HFFc6 (cell line): ENCODE measurements at regions not wholly inside any gene's neighbourhood (a gene's known extent, or its start where the extent isn't known, plus 50 kb on each side); places are given as distances from the start of the nearest gene placed in this dataset.

ENCODE experiments used
- DNase-seq: peaks from one replicate; pipeline ENCODE4 v3.0.0-alpha.2; 2018
- H3K27ac Mint-ChIP-seq: 2 replicates; pipeline ENCODE4 v1.8.0; 2020; ENCODE audit warnings: mild to moderate bottlenecking, mixed read lengths
- H3K27me3 Mint-ChIP-seq: 2 replicates; pipeline ENCODE4 v1.8.0; 2021; ENCODE audit warnings: mild to moderate bottlenecking, moderate library complexity, mixed read lengths; ENCODE audit not compliant: insufficient read depth
- H3K36me3 Mint-ChIP-seq: 2 replicates; pipeline ENCODE4 v1.8.0; 2021; ENCODE audit warnings: low read depth, mixed read lengths
- H3K4me1 Mint-ChIP-seq: 2 replicates; pipeline ENCODE4 v1.8.0; 2020; ENCODE audit warnings: low read depth, mixed read lengths
- H3K4me3 Mint-ChIP-seq: 2 replicates; pipeline ENCODE4 v1.8.0; 2020; ENCODE audit warnings: mild to moderate bottlenecking, moderate library complexity, mixed read lengths
- H3K9me3 Mint-ChIP-seq: 2 replicates; pipeline ENCODE4 v1.8.0; 2020; ENCODE audit warnings: mild to moderate bottlenecking, mixed read lengths
- TF ChIP-seq, protein P1 (sequence below): fragments of 200-600 bp; sonication (generic); IDR thresholded peaks from 2 replicates; pipeline ENCODE4 v1.5.0; 2021; ENCODE audit warnings: antibody characterized with exemption, mild to moderate bottlenecking

DNA sequence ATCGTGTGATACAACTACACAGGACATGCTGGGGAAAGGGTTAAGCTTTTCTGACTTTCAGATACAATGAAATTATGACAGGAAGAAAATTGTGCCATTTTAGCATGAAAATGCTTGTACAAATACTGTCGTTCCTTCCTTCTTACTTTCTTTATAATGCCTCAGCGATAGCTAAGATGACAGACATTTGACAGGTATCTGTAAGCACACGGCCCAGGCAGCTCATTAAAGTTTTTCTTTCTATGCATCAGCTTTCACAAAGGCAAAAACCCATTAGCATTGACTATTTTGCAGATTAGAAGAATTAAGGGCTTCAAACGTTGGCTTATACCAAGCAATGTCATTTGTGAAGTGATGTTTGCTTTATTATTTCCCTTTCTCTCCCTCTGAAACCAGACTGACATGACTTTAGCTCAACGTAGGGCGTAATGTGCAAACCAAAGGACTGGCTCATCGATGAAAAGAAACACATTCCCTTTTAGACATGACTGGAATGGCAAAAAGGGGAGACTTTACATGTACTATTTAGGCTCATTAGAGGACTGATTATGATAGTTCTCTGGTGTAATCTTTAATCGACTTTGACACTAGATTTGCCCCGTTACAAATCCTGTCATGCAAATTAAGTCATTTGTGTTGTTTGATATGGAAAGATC, 258.4 kb upstream of the SP8 start:
- H3K4me1 Mint-ChIP-seq, result no peaks in the 10 kb centered on the region
- H3K27me3 Mint-ChIP-seq, result peaks cover 2% of the 10 kb centered on the region; the same call in 1 of the 2 replicates
- H3K9me3 Mint-ChIP-seq, result peaks cover 37% of the 10 kb centered on the region

DNA sequence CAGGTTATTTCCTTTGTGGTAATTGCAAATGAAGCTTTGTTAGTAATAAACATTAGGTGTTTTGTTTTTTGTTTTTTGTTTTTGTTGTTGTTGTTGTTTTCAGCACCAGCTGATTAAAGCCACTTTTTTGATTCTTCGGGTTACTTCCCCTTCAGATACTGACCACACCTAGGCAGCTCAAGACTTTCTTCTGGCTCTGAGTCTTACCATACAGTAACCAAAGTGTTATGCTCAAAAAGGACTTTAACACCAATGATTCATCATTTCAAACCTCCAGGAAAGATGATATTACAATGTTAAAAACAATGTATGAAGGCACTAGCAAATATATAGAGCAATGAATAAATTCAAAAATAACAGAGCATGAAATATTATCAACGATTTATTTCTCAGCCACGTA, 265.2 kb upstream of the SP8 start:
- Mint-ChIP-seq H3K4me3 (no peak overlapping the region), H3K27ac (no peak overlapping the region), H3K9me3 (peaks cover 29% of the 10 kb centered on the region), H3K36me3 (no peaks in the 10 kb centered on the region; the same call in 1 of the 2 replicates), H3K4me1 (no peaks in the 10 kb centered on the region), H3K27me3 (peaks cover 2% of the 10 kb centered on the region; the same call in 1 of the 2 replicates)
- TF ChIP-seq, protein P1, sequence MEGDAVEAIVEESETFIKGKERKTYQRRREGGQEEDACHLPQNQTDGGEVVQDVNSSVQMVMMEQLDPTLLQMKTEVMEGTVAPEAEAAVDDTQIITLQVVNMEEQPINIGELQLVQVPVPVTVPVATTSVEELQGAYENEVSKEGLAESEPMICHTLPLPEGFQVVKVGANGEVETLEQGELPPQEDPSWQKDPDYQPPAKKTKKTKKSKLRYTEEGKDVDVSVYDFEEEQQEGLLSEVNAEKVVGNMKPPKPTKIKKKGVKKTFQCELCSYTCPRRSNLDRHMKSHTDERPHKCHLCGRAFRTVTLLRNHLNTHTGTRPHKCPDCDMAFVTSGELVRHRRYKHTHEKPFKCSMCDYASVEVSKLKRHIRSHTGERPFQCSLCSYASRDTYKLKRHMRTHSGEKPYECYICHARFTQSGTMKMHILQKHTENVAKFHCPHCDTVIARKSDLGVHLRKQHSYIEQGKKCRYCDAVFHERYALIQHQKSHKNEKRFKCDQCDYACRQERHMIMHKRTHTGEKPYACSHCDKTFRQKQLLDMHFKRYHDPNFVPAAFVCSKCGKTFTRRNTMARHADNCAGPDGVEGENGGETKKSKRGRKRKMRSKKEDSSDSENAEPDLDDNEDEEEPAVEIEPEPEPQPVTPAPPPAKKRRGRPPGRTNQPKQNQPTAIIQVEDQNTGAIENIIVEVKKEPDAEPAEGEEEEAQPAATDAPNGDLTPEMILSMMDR, result no peak
- no peak for DNase-seq

More for the DNA sequence above, 258.4 kb upstream of the SP8 start:
- H3K4me3 Mint-ChIP-seq, result no peak overlapping the region
- TF ChIP-seq, protein P1, result no peak
- no peak overlapping the region for H3K27ac Mint-ChIP-seq
- DNase-seq, result no peak
- H3K36me3 Mint-ChIP-seq, result no peaks in the 10 kb centered on the region

- Mint-ChIP-seq H3K9me3 (peaks cover 47% of the 10 kb centered on the region), H3K4me3 (no peak overlapping the region), H3K27me3 (peaks cover 2% of the 10 kb centered on the region; the same call in 1 of the 2 replicates), H3K36me3 (no peaks in the 10 kb centered on the region; the same call in 1 of the 2 replicates), H3K27ac (no peak overlapping the region), H3K4me1 (no peaks in the 10 kb centered on the region)
- DNase-seq, result no peak
- TF ChIP-seq, protein P1, result no peak
Observed at GRCh38 chr7:21054427-21055112, 267.9 kb upstream of the SP8 start.

DNA sequence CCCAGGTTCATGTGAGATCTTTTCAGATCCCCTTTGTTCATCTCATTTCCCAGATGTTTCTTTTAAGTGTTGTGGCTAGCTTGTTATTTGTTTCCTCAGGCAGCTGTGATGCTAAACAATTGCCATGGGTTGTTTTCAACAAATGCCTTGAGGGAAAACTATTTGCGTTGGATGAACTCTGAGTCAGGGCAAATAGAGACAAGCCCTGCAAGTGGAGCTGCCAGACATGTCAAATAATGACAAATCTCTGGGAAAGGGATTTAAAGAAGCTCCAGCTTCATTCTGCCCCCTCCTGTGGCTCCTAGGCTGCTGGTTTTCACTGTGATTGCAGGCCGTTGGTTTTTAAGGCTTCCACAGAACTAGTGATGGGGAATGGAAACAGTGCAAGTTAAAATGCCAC, 272.4 kb upstream of the SP8 start:
- TF ChIP-seq, protein P1, result no peak

GRCh38 chr7:21063106-21063505, 276.4 kb upstream of the SP8 start:
- Mint-ChIP-seq H3K4me3 (no peak overlapping the region), H3K4me1 (no peaks in the 10 kb centered on the region)

More for the DNA sequence above, 272.4 kb upstream of the SP8 start:
- no peak for DNase-seq
- no peaks in the 10 kb centered on the region for H3K27me3 Mint-ChIP-seq
- H3K4me3 Mint-ChIP-seq, result no peak overlapping the region
- H3K36me3 Mint-ChIP-seq, result no peaks in the 10 kb centered on the region; the same call in 1 of the 2 replicates
- H3K27ac Mint-ChIP-seq, result no peak overlapping the region
- peaks cover 53% of the 10 kb centered on the region for H3K9me3 Mint-ChIP-seq
- no peaks in the 10 kb centered on the region for H3K4me1 Mint-ChIP-seq

More at GRCh38 chr7:21063106-21063505, 276.4 kb upstream of the SP8 start:
- Mint-ChIP-seq H3K36me3 (no peaks in the 10 kb centered on the region), H3K27ac (no peak overlapping the region), H3K9me3 (peaks cover 48% of the 10 kb centered on the region), H3K27me3 (no peaks in the 10 kb centered on the region; the same call in 1 of the 2 replicates)
- TF ChIP-seq, protein P1, result no peak
- no peak for DNase-seq
